HG02623 (cell line): ENCODE measurements at regions not wholly inside any gene's neighbourhood (a gene's known extent, or its start where the extent isn't known, plus 50 kb on each side); places are given as distances from the start of the nearest gene placed in this dataset.

ENCODE experiments used
- ATAC-seq: cut with Tn5 transposase; IDR thresholded peaks from one replicate; pipeline ENCODE4 v1.9.1; 2021; ENCODE audit warnings: moderate library complexity; ENCODE audit not compliant: unreplicated experiment

DNA sequence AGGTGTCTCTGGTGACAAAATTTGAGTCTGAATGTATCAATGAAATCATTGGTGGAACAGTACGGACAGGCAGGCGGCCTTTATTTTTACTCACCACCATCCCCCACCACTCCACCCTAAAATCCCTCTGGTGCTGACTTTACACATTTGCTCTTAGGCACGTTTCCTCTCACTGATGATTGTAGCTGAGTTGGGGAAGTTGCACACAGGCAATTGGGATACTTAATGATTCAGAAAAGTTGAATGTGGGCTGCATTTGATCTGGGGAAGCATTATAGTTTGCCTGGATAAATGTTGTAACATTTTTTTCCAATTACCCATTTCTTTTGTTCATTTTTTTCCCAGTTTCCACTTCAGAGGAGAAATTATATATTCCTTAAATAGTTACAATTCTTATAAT, 658.4 kb downstream of the TLR4 start:
- no peak for ATAC-seq

GRCh38 chr9:118364266-118365106, 660.3 kb downstream of the TLR4 start:
- ATAC-seq = peak; percentile 47

- no peak for ATAC-seq
These were observed 662.0 kb downstream of the TLR4 start for GRCh38 chr9:118366228-118366627.

DNA sequence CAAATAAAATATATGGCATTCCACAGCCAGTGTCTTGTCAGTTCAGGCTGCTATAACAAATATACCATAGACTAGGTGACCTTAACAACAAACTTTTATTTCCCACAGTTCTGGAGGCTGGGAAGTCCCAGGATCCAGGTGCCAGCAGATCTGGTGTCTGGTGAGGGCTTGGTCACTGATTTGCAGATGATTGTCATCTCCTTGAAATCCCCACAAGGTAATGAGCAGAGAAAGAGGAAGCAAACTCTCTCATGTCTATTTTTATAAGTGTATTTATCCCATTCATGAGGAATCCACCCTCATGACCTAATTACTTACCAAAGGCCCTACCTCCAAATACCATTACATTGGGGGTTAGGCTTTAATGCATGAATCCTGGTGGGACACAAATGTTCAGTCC, 663.2 kb downstream of the TLR4 start:
- no peak for ATAC-seq

- no peak for ATAC-seq
These were observed 680.4 kb downstream of the TLR4 start for GRCh38 chr9:118384531-118385100.

DNA sequence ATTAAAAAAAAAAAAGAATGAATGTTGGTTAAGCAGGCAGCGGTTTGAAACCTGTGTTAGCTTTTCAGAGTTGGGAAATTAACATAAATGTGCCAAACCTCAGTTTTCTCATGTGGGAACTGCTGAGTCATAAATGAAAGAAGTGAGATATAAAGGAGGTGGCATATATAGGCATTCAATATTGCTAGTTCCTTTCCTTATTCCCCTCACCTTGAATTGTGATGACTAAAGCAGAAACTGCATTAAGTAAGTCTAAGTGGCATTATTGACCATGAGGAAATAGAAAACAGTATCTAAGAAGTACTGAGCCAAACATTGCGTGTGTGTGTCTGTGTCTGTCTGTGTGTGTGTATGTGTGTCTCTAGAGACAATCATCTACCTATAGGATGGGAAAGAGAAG, 691.2 kb downstream of the TLR4 start:
- peak; percentile 71 for ATAC-seq

DNA sequence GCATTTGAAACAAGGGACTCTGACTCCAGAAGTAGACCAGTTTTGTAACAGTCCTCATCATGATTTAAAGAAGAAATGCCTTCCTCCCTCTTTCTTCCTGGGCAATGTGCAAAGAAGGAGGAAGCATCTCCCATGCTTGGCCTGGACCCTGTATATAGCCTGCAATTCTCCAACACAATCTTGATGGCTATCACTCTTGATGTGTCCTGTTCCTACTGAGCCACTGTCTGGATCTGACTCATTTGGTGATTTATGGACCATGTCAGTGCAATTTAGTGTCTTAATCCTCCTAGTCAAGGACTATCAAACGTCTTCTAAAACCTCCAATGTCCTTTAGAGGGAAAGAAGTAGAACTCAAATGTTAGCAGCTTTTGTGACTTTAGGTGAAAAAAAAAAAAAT, 697.3 kb downstream of the TLR4 start:
- ATAC-seq = no peak

- no peak for ATAC-seq
These were observed 710.5 kb downstream of the TLR4 start for GRCh38 chr9:118414676-118415075.

GRCh38 chr9:118418887-118419565, 714.8 kb downstream of the TLR4 start:
- ATAC-seq = no peak

- ATAC-seq = no peak
These were observed 715.5 kb downstream of the TLR4 start for GRCh38 chr9:118419676-118420075.

- no peak for ATAC-seq
These were observed 718.3 kb downstream of the TLR4 start for GRCh38 chr9:118422508-118422907.

DNA sequence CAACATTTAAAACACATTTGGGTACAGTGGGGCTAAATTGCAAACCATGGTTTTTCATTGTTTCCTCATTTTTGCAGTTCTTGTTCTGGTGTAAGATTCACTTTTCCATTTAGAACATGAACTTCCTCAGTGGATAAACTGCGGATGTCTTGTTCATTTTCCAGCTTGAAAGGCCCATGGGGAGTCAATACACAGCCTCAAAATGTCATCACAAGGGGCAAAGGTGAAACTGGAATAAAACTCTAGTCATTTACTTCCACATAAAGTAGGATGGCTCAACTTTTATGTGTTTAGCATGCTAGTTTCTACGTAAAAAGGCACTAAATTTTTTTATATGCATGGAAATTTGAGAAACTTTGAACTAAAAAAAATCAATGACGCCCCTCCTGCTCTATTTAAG, 718.8 kb downstream of the TLR4 start:
- ATAC-seq = no peak

DNA sequence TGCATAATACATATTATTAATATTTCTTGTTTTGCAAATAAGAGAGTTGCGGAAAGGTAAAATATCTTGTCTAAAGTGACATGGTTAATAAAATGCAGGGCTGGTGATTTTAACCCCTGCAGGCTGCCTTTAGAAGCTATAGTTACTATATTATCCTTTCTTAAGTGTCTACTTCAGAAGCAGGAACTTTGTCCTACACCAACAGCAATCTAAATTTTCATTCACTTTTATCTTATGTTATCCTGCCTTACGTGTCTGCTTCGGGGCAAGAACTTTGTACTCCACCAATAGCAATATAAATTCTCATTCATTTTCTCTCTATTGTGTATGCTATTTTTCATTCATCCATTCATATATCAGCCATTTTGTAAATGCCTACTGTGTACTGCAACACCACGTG, 719.5 kb downstream of the TLR4 start:
- ATAC-seq = no peak

DNA sequence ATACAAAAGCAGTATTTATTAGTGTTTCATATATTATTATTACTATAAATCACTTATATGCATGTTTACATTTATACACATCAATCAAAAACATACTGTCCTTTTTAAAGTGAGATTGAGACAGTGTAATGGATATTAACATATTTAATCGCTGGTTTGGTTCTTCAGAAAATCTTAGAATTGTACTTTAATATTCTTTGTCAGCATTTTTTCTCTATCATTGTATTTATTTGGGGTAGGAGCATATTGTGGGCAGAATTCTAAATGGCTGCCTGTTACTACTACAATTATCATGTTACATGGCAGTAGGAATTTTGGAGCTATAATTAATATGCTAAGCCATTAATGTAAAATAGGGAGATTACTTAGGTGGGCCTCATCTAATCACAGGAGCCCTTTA, 722.6 kb downstream of the TLR4 start:
- no peak for ATAC-seq

GRCh38 chr9:118438810-118439209, 734.6 kb downstream of the TLR4 start:
- no peak for ATAC-seq

- ATAC-seq = no peak
These were observed 735.2 kb downstream of the TLR4 start for GRCh38 chr9:118439441-118439840.

DNA sequence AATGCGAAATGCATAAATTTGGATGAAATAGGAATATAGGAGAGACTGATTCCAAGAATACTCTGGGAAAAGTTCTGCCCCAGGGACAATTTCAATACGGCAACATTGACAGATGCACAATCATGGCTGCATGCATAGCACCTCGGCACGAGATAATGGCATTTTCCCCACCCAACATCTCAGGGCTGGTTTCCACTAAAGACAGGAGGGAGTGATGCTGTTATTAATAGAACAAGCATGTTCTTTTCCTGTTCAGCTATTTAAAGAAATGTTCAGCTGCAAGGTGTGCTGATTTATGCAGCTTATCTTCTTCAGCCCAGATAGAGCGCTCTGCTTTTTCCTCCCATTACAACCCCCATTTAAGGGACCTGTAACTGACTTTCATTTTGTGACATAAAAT, 740.2 kb downstream of the TLR4 start:
- ATAC-seq = no peak

DNA sequence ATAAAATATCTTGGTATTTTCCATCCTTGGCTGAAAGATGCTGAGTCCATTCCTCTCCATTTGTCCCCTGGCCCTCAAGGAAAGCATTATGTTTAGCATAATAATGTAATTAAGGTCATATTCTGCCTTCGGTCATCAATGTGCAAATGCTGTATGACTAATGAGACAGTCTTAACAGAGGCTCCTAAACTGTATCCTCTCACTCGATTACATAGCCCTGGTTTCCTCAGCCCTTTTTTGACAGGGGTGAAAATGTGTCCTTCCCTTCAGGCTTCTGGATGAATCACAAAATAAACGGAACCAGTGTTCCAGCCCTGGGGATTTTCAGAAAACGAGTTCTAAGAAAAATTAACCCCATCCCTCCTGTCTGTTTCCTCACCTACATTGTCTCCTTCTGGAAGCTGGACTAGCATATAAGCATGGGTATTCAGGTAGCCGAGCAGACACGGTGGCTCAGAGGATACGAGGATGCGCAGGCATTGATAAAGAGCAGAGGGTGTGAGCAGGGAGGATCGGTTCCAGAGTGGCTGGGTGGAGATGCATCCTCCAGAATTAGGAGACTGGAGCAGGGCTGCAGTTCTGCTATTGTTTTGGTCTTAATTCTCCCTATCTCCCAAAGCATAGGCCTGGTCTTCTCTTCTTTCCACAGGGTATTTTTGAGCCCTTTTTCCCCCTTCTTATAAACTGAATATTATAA, 742.9 kb downstream of the TLR4 start:
- ATAC-seq = no peak

- no peak for ATAC-seq
These were observed 745.4 kb downstream of the TLR4 start for GRCh38 chr9:118449554-118449953.

DNA sequence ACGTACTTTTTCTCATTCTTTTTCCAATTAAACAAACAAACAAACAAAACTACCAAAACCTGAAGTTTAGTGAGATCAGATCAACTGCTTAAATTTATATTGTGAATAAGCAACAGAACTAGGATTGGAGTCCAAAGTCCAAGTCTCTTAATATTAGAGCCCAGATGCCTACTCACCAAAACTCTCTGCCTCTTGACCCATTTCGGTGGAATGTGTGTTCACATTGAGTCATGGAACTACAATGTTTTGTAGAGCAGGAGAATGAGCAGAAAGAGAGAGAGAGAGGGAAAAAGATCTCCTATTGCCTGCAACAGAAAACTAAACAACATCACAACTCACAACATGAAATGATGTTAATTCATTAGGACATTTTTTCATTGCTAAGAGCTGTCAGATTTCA, 751.1 kb downstream of the TLR4 start:
- ATAC-seq = no peak

- no peak for ATAC-seq
These were observed 751.6 kb downstream of the TLR4 start for GRCh38 chr9:118455788-118456187.
